ENCODE measurements at regions not wholly inside any gene's neighbourhood (a gene's known extent, or its start where the extent isn't known, plus 50 kb on each side); places are given as distances from the start of the nearest gene placed in this dataset.

DNA sequence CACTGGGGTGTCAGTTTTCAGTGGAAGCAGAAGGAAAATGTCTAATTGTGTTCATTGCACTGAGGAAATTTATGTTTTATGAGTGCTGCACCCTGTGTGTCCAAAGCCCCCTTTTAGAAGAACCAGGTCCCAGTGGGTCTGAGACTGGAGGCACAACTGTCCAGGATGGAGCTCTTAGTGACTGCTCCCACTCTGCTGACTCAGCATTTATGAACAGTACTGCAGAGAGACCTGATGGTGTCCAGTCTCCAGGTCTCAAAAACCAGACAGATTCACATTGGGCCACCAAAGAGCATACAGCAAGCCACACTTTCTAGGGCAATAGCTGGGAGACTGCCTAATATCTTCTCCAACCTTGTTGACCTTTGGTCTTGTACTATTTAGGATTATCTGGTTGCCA, 321.9 kb downstream of the CBLN1 start:
- DNase-seq: no peak
- peaks cover 0 to 8% (median 2%) of the 10 kb centered on the region in 4 donors for H3K9me3 ChIP-seq
- H3K36me3 ChIP-seq: no peaks in the 10 kb centered on the region
- intact Hi-C loops (cut with DNase I; ENCODE audit: low total_unique reads): no loop called here
- H3K4me3 ChIP-seq: no peak overlapping the region
- H3K4me1 ChIP-seq: no peaks in the 10 kb centered on the region
- no peak overlapping the region for H3K27ac ChIP-seq
- H3K27me3 ChIP-seq: no peaks in the 10 kb centered on the region
- TF ChIP-seq EP300 (IDR thresholded peaks at IDR 0.05) (no peak), POLR2AphosphoS5 (IDR thresholded peaks at IDR 0.05) (no peak), POLR2A (IDR thresholded peaks at IDR 0.05) (no peak)
- TF ChIP-seq, protein P1, sequence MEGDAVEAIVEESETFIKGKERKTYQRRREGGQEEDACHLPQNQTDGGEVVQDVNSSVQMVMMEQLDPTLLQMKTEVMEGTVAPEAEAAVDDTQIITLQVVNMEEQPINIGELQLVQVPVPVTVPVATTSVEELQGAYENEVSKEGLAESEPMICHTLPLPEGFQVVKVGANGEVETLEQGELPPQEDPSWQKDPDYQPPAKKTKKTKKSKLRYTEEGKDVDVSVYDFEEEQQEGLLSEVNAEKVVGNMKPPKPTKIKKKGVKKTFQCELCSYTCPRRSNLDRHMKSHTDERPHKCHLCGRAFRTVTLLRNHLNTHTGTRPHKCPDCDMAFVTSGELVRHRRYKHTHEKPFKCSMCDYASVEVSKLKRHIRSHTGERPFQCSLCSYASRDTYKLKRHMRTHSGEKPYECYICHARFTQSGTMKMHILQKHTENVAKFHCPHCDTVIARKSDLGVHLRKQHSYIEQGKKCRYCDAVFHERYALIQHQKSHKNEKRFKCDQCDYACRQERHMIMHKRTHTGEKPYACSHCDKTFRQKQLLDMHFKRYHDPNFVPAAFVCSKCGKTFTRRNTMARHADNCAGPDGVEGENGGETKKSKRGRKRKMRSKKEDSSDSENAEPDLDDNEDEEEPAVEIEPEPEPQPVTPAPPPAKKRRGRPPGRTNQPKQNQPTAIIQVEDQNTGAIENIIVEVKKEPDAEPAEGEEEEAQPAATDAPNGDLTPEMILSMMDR (IDR thresholded peaks at IDR 0.05): no peak

DNA sequence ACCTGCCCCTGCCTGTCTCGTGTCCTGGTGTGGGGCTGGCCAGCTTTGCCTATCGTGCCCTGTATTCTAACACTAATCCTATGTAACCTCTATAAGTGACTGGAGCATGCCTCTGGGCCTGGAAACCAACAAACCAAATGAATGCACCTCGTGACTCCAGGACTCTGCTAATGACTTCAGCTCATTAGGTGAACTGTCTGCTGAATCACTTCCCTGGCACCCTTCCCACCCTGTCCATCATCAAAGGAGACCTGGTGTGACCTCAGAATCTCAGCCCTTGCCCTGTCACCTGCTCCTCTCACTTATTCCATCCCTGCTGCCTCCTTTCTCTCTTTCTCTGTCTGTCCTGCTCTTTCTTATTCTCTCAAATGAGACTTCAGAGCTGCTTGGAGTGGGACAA, 322.4 kb downstream of the CBLN1 start:
- WGBS, 5 donors: 62 to 71% (median 63%) methylated on average over 3 of the region's 3 CpGs
- no peaks in the 10 kb centered on the region for H3K27me3 ChIP-seq
- intact Hi-C loops (cut with DNase I; ENCODE audit: low total_unique reads): no loop called here
- no peaks in the 10 kb centered on the region for H3K4me1 ChIP-seq
- no peak for TF ChIP-seq POLR2A (IDR thresholded peaks at IDR 0.05)
- no peak for TF ChIP-seq POLR2AphosphoS5 (IDR thresholded peaks at IDR 0.05)
- TF ChIP-seq, protein P1 (IDR thresholded peaks at IDR 0.05): no peak
- TF ChIP-seq EP300 (IDR thresholded peaks at IDR 0.05): no peak
- H3K9me3 ChIP-seq: peaks cover 0 to 8% (median 2%) of the 10 kb centered on the region in 4 donors
- H3K27ac ChIP-seq: no peak overlapping the region
- H3K36me3 ChIP-seq: no peaks in the 10 kb centered on the region
- H3K4me3 ChIP-seq: no peak overlapping the region
- DNase-seq: peak in 1 of 2 donors; percentile 6

DNA sequence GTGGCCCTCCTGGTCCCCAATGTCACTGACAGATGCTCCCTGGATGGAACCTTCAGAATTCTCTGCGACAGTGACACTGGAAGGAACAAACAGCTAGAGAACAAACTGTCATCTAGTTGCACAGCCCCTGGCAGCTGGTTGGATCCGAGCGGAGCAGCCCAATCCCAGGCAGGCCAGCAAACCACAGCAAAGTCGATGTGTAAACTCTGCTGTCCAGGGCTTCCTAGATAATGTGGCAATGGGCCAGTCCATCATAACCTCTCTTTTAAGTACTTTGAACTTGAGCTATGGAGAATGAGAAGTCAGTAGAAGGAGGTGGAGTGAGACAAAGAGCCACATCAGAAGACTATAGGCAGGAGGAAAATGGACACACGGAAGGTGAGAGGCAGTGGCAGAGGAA, 323.0 kb downstream of the CBLN1 start:
- no peak for DNase-seq
- H3K9me3 ChIP-seq: peaks cover 0 to 8% (median 2%) of the 10 kb centered on the region in 4 donors
- no peaks in the 10 kb centered on the region for H3K27me3 ChIP-seq
- H3K4me3 ChIP-seq: no peak overlapping the region
- H3K36me3 ChIP-seq: no peaks in the 10 kb centered on the region
- TF ChIP-seq, protein P1 (IDR thresholded peaks at IDR 0.05): no peak
- TF ChIP-seq EP300 (IDR thresholded peaks at IDR 0.05) (no peak), POLR2AphosphoS5 (IDR thresholded peaks at IDR 0.05) (no peak), POLR2A (IDR thresholded peaks at IDR 0.05) (no peak)
- intact Hi-C loops (cut with DNase I; ENCODE audit: low total_unique reads): no loop called here
- no peak overlapping the region for H3K27ac ChIP-seq
- no peaks in the 10 kb centered on the region for H3K4me1 ChIP-seq
- WGBS, 5 donors: 62 to 74% (median 71%) methylated on average over 5 of the region's 5 CpGs

DNA sequence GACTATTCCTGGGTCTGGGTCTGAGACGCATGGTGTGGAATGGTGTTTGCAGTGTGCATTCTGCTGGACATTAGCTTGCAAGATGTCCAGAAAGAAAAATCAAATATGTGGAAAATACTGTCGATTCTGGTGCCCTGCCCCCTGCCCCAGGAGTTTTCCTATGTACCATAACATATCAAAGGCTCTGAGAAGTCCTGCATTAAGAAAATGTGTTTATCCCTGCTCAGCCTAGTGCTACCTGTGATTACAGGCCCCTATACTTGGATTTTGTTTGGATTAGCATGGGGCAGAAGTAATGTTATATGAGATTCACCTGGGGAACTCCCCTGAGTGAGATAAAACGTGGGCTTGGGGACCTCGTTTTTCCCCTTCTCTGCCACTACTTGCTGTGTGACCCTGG, 325.0 kb downstream of the CBLN1 start:
- no peaks in the 10 kb centered on the region for H3K27me3 ChIP-seq
- WGBS, 5 donors: 59 to 75% (median 73%) methylated on average over 4 of the region's 4 CpGs
- H3K27ac ChIP-seq: no peak overlapping the region
- no peak for TF ChIP-seq EP300 (IDR thresholded peaks at IDR 0.05)
- TF ChIP-seq POLR2AphosphoS5 (IDR thresholded peaks at IDR 0.05): no peak
- TF ChIP-seq, protein P1 (IDR thresholded peaks at IDR 0.05): no peak
- TF ChIP-seq POLR2A (IDR thresholded peaks at IDR 0.05): no peak
- intact Hi-C loops (cut with DNase I; ENCODE audit: low total_unique reads): no loop called here
- no peaks in the 10 kb centered on the region for H3K4me1 ChIP-seq
- no peak for DNase-seq
- peaks cover 0 to 5% (median 2%) of the 10 kb centered on the region in 4 donors for H3K9me3 ChIP-seq
- H3K36me3 ChIP-seq: no peaks in the 10 kb centered on the region
- no peak overlapping the region for H3K4me3 ChIP-seq
